HUES48 (cell line): ENCODE measurements at regions not wholly inside any gene's neighbourhood (a gene's known extent, or its start where the extent isn't known, plus 50 kb on each side); places are given as distances from the start of the nearest gene placed in this dataset.

Experiments used
- H3K27ac ChIP-seq: one replicate; pipeline ENCODE4 v1.7.0; 2013; ENCODE audit warnings: low read depth, low read length, inconsistent platforms
- H3K27me3 ChIP-seq: 2 replicates; pipeline ENCODE4 v1.6.1; 2013; ENCODE audit warnings: mild to moderate bottlenecking, low read length; ENCODE audit not compliant: control insufficient read depth, insufficient read depth
- H3K36me3 ChIP-seq: 2 replicates; pipeline ENCODE4 v1.6.1; 2013; ENCODE audit warnings: low read length; ENCODE audit not compliant: control insufficient read depth, insufficient read depth
- H3K4me1 ChIP-seq: 2 replicates; pipeline ENCODE4 v1.6.1; 2013; ENCODE audit warnings: mild to moderate bottlenecking, low read length; ENCODE audit not compliant: control insufficient read depth, insufficient read depth
- H3K4me3 ChIP-seq: 2 replicates; pipeline ENCODE4 v1.5.1; 2013; ENCODE audit warnings: mild to moderate bottlenecking, low read depth, low read length
- H3K9ac ChIP-seq: 2 replicates; pipeline ENCODE4 v1.6.1; 2013; ENCODE audit warnings: mild to moderate bottlenecking, low read depth, low read length, moderate library complexity
- H3K9me3 ChIP-seq: 2 replicates; pipeline ENCODE4 v1.6.1; 2013; ENCODE audit warnings: low read length; ENCODE audit not compliant: control insufficient read depth, insufficient read depth

- peaks cover 6% of the 10 kb centered on the region; the same call in 1 of the 2 replicates for H3K4me1 ChIP-seq
- H3K9ac ChIP-seq, result no peak overlapping the region
- H3K27me3 ChIP-seq, result no peaks in the 10 kb centered on the region
- no peaks in the 10 kb centered on the region for H3K9me3 ChIP-seq
- H3K4me3 ChIP-seq, result no peak overlapping the region
- H3K36me3 ChIP-seq, result no peaks in the 10 kb centered on the region
- H3K27ac ChIP-seq, result no peak overlapping the region
These were observed 236.0 kb upstream of the FBXL7 start for GRCh38 chr5:15263942-15264341.

GRCh38 chr5:15263406-15263805 lies 236.6 kb upstream of the FBXL7 start:
- Histone ChIP-seq H3K27me3 (no peaks in the 10 kb centered on the region), H3K4me1 (peaks cover 6% of the 10 kb centered on the region; the same call in 1 of the 2 replicates), H3K4me3 (no peak overlapping the region), H3K9ac (no peak overlapping the region), H3K36me3 (no peaks in the 10 kb centered on the region), H3K9me3 (no peaks in the 10 kb centered on the region), H3K27ac (no peak overlapping the region)

- Histone ChIP-seq H3K4me1 (peaks cover 6% of the 10 kb centered on the region; the same call in 1 of the 2 replicates), H3K36me3 (no peaks in the 10 kb centered on the region), H3K9ac (no peak overlapping the region), H3K27ac (no peak overlapping the region), H3K9me3 (no peaks in the 10 kb centered on the region), H3K4me3 (no peak overlapping the region), H3K27me3 (no peaks in the 10 kb centered on the region)
These were observed 238.5 kb upstream of the FBXL7 start for GRCh38 chr5:15261269-15261995.

- Histone ChIP-seq H3K36me3 (no peaks in the 10 kb centered on the region), H3K9ac (no peak overlapping the region), H3K27me3 (no peaks in the 10 kb centered on the region), H3K27ac (no peak overlapping the region), H3K4me1 (peaks cover 6% of the 10 kb centered on the region; the same call in 1 of the 2 replicates), H3K9me3 (no peaks in the 10 kb centered on the region), H3K4me3 (no peak overlapping the region)
These were observed 239.4 kb upstream of the FBXL7 start for GRCh38 chr5:15260356-15261268.

- Histone ChIP-seq H3K9me3 (no peaks in the 10 kb centered on the region), H3K27me3 (no peaks in the 10 kb centered on the region), H3K36me3 (no peaks in the 10 kb centered on the region), H3K4me3 (no peak overlapping the region), H3K4me1 (no peaks in the 10 kb centered on the region), H3K9ac (no peak overlapping the region), H3K27ac (no peak overlapping the region)
These were observed 243.5 kb upstream of the FBXL7 start for GRCh38 chr5:15256485-15256884.

GRCh38 chr5:15255576-15255975 lies 244.4 kb upstream of the FBXL7 start:
- H3K27me3 ChIP-seq, result no peaks in the 10 kb centered on the region
- H3K36me3 ChIP-seq, result no peaks in the 10 kb centered on the region
- H3K4me1 ChIP-seq, result no peaks in the 10 kb centered on the region
- no peak overlapping the region for H3K4me3 ChIP-seq
- no peak overlapping the region for H3K27ac ChIP-seq
- H3K9ac ChIP-seq, result no peak overlapping the region
- H3K9me3 ChIP-seq, result no peaks in the 10 kb centered on the region

GRCh38 chr5:15254607-15255006 lies 245.4 kb upstream of the FBXL7 start:
- Histone ChIP-seq H3K4me1 (no peaks in the 10 kb centered on the region), H3K36me3 (no peaks in the 10 kb centered on the region), H3K27ac (no peak overlapping the region), H3K27me3 (no peaks in the 10 kb centered on the region), H3K4me3 (no peak overlapping the region), H3K9ac (no peak overlapping the region), H3K9me3 (no peaks in the 10 kb centered on the region)

GRCh38 chr5:15252331-15252730 lies 247.6 kb upstream of the FBXL7 start:
- Histone ChIP-seq H3K9me3 (no peaks in the 10 kb centered on the region), H3K27me3 (no peaks in the 10 kb centered on the region), H3K9ac (no peak overlapping the region), H3K27ac (no peak overlapping the region), H3K36me3 (no peaks in the 10 kb centered on the region), H3K4me1 (no peaks in the 10 kb centered on the region), H3K4me3 (no peak overlapping the region)

GRCh38 chr5:15249152-15249551 lies 250.8 kb upstream of the FBXL7 start:
- H3K9me3 ChIP-seq, result 0 out of 2 replicates have a peak, but pooled peaks cover 5% of the 10 kb centered on the region
- H3K4me3 ChIP-seq, result no peak overlapping the region
- H3K4me1 ChIP-seq, result no peaks in the 10 kb centered on the region
- no peak overlapping the region for H3K27ac ChIP-seq
- H3K9ac ChIP-seq, result no peak overlapping the region
- H3K36me3 ChIP-seq, result no peaks in the 10 kb centered on the region
- H3K27me3 ChIP-seq, result no peaks in the 10 kb centered on the region

- H3K4me3 ChIP-seq, result no peak overlapping the region
- H3K27ac ChIP-seq, result no peak overlapping the region
- no peaks in the 10 kb centered on the region for H3K4me1 ChIP-seq
- 0 out of 2 replicates have a peak, but pooled peaks cover 5% of the 10 kb centered on the region for H3K9me3 ChIP-seq
- H3K27me3 ChIP-seq, result no peaks in the 10 kb centered on the region
- no peak overlapping the region for H3K9ac ChIP-seq
- no peaks in the 10 kb centered on the region for H3K36me3 ChIP-seq
These were observed 251.2 kb upstream of the FBXL7 start for GRCh38 chr5:15248731-15249130.

- no peak overlapping the region for H3K27ac ChIP-seq
- peaks cover 11% of the 10 kb centered on the region for H3K9me3 ChIP-seq
- H3K36me3 ChIP-seq, result no peaks in the 10 kb centered on the region
- H3K27me3 ChIP-seq, result no peaks in the 10 kb centered on the region
- no peaks in the 10 kb centered on the region for H3K4me1 ChIP-seq
- H3K4me3 ChIP-seq, result no peak overlapping the region
- H3K9ac ChIP-seq, result no peak overlapping the region
These were observed 254.1 kb upstream of the FBXL7 start for GRCh38 chr5:15245913-15246312.
